ENCODE measurements at regions not wholly inside any gene's neighbourhood (a gene's known extent, or its start where the extent isn't known, plus 50 kb on each side); places are given as distances from the start of the nearest gene placed in this dataset.

DNA sequence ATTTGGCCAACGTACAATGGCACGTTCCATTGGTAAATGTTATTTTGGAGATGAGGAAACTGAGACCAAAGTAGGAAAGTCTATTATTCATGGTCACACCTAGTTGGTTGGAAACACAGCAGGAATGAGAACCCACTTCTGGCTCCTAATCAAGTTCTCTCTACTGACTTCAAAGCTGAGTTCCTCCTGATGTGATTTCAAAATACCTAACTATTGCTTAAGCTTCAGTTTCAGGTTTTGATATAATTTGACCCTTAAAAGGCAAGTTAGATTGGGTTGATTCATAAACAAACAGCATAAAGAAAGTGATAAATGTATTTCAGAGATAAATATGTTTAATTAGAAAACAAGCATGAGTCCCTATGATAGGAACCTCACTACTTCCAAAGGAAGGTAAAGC, 312.5 kb downstream of the PARP8 start:
- Histone ChIP-seq H3K36me3 (no peaks in the 10 kb centered on the region), H3K9me3 (ENCODE audit: low read depth) (no peaks in the 10 kb centered on the region), H3K27ac (no peak overlapping the region), H3K4me3 (no peak overlapping the region), H3K4me1 (ENCODE audit: low read depth) (peaks cover 9% of the 10 kb centered on the region), H3K27me3 (no peaks in the 10 kb centered on the region)
- TF ChIP-seq, protein P1, sequence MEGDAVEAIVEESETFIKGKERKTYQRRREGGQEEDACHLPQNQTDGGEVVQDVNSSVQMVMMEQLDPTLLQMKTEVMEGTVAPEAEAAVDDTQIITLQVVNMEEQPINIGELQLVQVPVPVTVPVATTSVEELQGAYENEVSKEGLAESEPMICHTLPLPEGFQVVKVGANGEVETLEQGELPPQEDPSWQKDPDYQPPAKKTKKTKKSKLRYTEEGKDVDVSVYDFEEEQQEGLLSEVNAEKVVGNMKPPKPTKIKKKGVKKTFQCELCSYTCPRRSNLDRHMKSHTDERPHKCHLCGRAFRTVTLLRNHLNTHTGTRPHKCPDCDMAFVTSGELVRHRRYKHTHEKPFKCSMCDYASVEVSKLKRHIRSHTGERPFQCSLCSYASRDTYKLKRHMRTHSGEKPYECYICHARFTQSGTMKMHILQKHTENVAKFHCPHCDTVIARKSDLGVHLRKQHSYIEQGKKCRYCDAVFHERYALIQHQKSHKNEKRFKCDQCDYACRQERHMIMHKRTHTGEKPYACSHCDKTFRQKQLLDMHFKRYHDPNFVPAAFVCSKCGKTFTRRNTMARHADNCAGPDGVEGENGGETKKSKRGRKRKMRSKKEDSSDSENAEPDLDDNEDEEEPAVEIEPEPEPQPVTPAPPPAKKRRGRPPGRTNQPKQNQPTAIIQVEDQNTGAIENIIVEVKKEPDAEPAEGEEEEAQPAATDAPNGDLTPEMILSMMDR (IDR thresholded peaks at IDR 0.05; ENCODE audit: low read depth, low read length), result no peak
- DNase-seq (ENCODE audit: low read depth in 1 of 2, low spot score in 1 of 2), result no peak

DNA sequence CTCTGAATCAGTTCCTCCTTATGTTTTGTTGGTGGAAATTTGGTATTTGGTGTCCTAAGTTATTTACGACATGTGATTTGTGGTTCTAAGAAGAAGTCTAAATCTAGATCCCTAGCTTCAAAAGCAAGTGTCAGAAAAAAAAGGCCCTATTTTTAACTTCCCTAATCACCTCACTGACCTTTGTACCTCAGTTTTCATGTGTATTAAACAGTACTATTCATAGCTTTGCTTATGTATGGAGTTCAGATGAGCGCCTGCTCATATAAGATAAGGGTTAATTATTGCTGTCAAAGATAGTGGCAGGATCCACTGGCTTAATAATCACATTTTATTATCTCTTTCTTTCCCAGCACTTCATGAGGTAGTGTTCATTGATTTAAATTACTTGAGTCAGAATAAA, 318.2 kb downstream of the PARP8 start:
- Histone ChIP-seq H3K36me3 (no peaks in the 10 kb centered on the region), H3K27ac (no peak overlapping the region), H3K4me3 (no peak overlapping the region), H3K4me1 (ENCODE audit: low read depth) (peaks cover 33% of the 10 kb centered on the region), H3K27me3 (no peaks in the 10 kb centered on the region), H3K9me3 (ENCODE audit: low read depth) (no peaks in the 10 kb centered on the region)
- TF ChIP-seq, protein P1 (IDR thresholded peaks at IDR 0.05; ENCODE audit: low read depth, low read length), result no peak
- DNase-seq (ENCODE audit: low read depth in 1 of 2, low spot score in 1 of 2), result no peak

DNA sequence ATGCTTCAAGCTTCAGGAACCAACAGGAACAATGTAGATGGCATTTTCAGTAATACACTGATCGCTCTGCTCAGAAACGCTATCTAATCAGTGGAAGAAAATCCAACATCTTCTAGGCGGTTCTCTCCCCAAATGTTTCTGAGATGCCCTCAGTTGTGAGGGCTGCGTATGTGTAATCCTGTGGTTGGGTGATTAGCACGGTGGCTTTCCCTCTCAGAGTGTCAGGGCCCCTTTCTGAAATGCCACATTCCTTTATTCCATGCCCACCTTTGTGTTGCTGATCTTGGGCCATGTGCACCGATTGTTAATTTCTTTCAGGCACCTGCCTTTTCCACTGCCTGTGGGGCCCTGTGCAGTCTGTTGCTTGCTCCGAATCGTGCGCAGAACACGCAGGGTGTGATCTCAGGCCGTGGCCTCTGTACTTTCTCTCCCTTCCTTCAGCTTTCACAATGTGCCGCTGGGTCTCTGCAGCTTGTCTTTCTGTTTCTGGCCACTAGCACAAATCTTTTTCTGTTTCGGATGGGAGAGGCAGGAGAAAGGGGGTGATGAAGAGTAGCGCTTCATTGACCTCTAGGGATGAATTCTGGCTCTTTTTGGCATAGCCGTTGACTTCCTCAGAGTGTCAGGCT, 324.0 kb downstream of the PARP8 start:
- H3K27me3 ChIP-seq, result peaks cover 3% of the 10 kb centered on the region
- TF ChIP-seq, protein P1 (IDR thresholded peaks at IDR 0.05; ENCODE audit: low read depth, low read length), result no peak
- H3K36me3 ChIP-seq, result no peaks in the 10 kb centered on the region
- H3K27ac ChIP-seq, result no peak overlapping the region
- H3K4me3 ChIP-seq, result no peak overlapping the region
- peaks cover 10% of the 10 kb centered on the region for H3K4me1 ChIP-seq (ENCODE audit: low read depth)
- no peaks in the 10 kb centered on the region for H3K9me3 ChIP-seq (ENCODE audit: low read depth)
- DNase-seq (ENCODE audit: low read depth in 1 of 2, low spot score in 1 of 2), result no peak

DNA sequence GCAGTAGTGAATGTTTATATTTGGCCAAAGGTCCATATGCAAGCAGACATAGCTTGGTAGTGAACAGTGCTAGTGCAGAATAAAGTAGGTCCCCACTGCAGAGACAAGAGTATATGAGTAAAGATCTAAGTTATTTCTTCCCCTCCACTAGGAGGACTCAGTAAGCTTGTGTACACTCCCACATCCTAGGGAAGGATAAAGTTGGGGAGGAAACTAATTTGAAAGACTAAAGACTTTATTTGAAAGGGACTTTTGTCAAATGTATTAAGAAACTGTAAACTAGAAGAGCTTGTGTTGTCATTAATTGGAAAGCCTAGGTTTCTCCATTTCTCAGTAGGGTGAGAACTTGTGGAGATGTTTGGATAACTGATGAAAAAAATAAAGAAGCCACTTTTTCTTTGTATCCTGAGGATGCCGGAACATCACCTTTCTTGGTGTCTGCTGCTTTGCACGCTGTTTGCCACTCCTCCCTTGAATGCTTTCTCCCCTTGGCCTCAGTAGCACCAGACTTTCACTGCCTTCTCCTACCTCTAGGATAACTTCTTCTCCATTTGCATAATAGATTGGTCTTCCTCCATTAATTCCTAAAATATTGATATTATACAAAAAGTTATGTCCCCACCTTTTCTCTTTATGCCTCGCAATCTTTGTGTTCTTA, 329.0 kb downstream of the PARP8 start:
- H3K9me3 ChIP-seq (ENCODE audit: low read depth), result no peaks in the 10 kb centered on the region
- DNase-seq (ENCODE audit: low read depth in 1 of 2, low spot score in 1 of 2), result no peak
- no peaks in the 10 kb centered on the region for H3K36me3 ChIP-seq
- peaks cover 3% of the 10 kb centered on the region for H3K27me3 ChIP-seq
- no peaks in the 10 kb centered on the region for H3K4me1 ChIP-seq (ENCODE audit: low read depth)
- TF ChIP-seq, protein P1 (IDR thresholded peaks at IDR 0.05; ENCODE audit: low read depth, low read length), result no peak
- no peak overlapping the region for H3K4me3 ChIP-seq
- H3K27ac ChIP-seq, result no peak overlapping the region

DNA sequence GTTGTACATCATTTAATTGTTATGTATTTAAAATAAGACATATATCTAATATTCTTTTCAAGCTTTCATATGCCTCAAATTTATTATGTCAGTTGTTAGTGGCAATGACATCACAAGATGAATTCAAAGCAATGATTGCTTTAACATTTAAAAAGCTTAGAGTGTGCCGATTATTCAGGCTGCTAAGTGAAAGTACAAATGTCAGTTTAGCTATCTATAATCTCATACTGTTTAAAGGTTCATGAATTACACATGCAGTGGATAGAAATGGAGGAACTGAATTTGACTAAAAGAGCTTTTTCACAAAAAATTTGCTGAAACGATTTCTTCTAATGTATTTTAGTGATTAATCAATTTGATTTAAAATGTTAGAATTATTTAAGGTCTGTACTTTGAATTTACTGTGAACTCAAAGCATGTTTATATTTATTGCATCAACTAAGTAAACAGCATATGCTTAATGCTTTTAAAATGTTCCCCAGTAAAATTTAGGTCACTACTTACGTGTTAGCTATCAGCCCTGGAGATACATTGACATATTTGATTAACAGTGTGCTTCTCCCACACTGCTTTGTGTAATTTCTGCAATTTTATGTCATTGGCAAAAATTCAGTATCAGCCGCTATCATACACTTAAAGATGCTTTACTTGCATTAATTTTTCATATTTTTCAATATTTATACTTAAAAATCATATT, 334.9 kb downstream of the PARP8 start:
- no peak overlapping the region for H3K4me3 ChIP-seq
- no peaks in the 10 kb centered on the region for H3K9me3 ChIP-seq (ENCODE audit: low read depth)
- no peaks in the 10 kb centered on the region for H3K4me1 ChIP-seq (ENCODE audit: low read depth)
- H3K27ac ChIP-seq, result no peak overlapping the region
- TF ChIP-seq, protein P1 (IDR thresholded peaks at IDR 0.05; ENCODE audit: low read depth, low read length), result no peak
- H3K27me3 ChIP-seq, result no peaks in the 10 kb centered on the region
- H3K36me3 ChIP-seq, result no peaks in the 10 kb centered on the region
- no peak for DNase-seq (ENCODE audit: low read depth in 1 of 2, low spot score in 1 of 2)
